Stomach (tissue), 8 donors: ENCODE measurements at regions not wholly inside any gene's neighbourhood (a gene's known extent, or its start where the extent isn't known, plus 50 kb on each side); places are given as distances from the start of the nearest gene placed in this dataset.

Experiments used
- DNase-seq, 2 donors: peaks; one replicate each; pipeline versions ENCODE4 v3.0.0 to v3.0.0-alpha.2; 2013 to 2019
- H3K27ac ChIP-seq, 5 donors: fragments of 200-600 bp in 4 of 5; sonication (generic) in 4 of 5; one replicate each; pipeline ENCODE4 v1.5.1; 2013 to 2019; ENCODE audit warnings: mild to moderate bottlenecking in 1 of 5, moderate library complexity in 1 of 5
- H3K27me3 ChIP-seq, 3 donors: fragments of 200-600 bp; sonication (generic); one replicate each; pipeline ENCODE4 v1.5.1; 2017 to 2019; ENCODE audit warnings: mixed run types in 1 of 3
- H3K36me3 ChIP-seq, 4 donors: fragments of 200-600 bp; sonication (generic); 1 replicate in 3 of 4; 2 replicates in 1 of 4; pipeline ENCODE4 v1.5.1; 2016 to 2019
- H3K4me1 ChIP-seq, 4 donors: fragments of 200-600 bp; sonication (generic); one replicate each; pipeline ENCODE4 v1.5.1; 2016 to 2019
- H3K4me3 ChIP-seq, 4 donors: fragments of 200-600 bp; sonication (generic) in 3 of 4; one replicate each; pipeline ENCODE4 v1.5.1; 2016 to 2019; ENCODE audit warnings: mild to moderate bottlenecking in 1 of 4
- H3K9me3 ChIP-seq, 4 donors: fragments of 200-600 bp; sonication (generic); one replicate each; pipeline ENCODE4 v1.5.1; 2016 to 2019
- CTCF ChIP-seq, 7 experiments: fragments of 450-650 bp in 4 of 7; fragments of 200-600 bp in 3 of 7; sonication (generic) in 3 of 7; IDR thresholded peaks; one replicate each; pipeline ENCODE4 v1.5.1; 2016 to 2019; ENCODE audit warnings: antibody characterized with exemption in 7 of 7, control low read depth in 2 of 7, mild to moderate bottlenecking in 1 of 7
- EP300 ChIP-seq: sonication (generic); formaldehyde crosslinking; IDR thresholded peaks from one replicate; pipeline ENCODE4 v1.6.1; 2017; ENCODE audit warnings: antibody characterized with exemption
- POLR2A ChIP-seq, 4 donors: fragments of 450-650 bp; IDR thresholded peaks; one replicate each; pipeline ENCODE4 v1.6.1; 2016; ENCODE audit warnings: antibody characterized with exemption in 4 of 4, control low read depth in 2 of 4, mild to moderate bottlenecking in 1 of 4, moderate library complexity in 1 of 4
- POLR2AphosphoS5 ChIP-seq, 3 donors: sonication (generic); formaldehyde crosslinking; IDR thresholded peaks; one replicate each; pipeline ENCODE4 v1.6.1; 2016; ENCODE audit warnings: antibody characterized with exemption in 3 of 3
- WGBS, 5 donors: extraction: QIAGEN DNeasy Blood & Tissue Kit in 3 of 5; methylation state at CpG; one replicate each; pipeline versions ENCODE4 v1.1.5 to v1.1.7; 2013 to 2018; 5-methylcytosine and 5-hydroxymethylcytosine counted together
- intact Hi-C: fragments of 100-400 bp; cut with DNase I; formaldehyde crosslinking; loops from one replicate; pipeline ENCODE4 v1.15.1; 2023; ENCODE audit warnings: low total_unique reads
- donor health status: healthy with polysubstance abuse.
- donor health status: Bipolar disorder and iron deficiency.
- donor health status: healthy.

GRCh38 chr4:124529131-124529530 lies 183.4 kb downstream of the ANKRD50 start:
- Histone ChIP-seq H3K27ac (no peak overlapping the region), H3K9me3 (no peaks in the 10 kb centered on the region), H3K4me1 (peaks cover 0 to 10% (median 1%) of the 10 kb centered on the region in 4 donors), H3K36me3 (no peaks in the 10 kb centered on the region), H3K4me3 (no peak overlapping the region), H3K27me3 (no peaks in the 10 kb centered on the region)
- intact Hi-C loops, result no loop called here
- 77 to 93% (median 90%) methylated on average over 1 of the region's 1 CpG for WGBS, 5 donors
- no peak for DNase-seq
- TF ChIP-seq CTCF (IDR thresholded peaks at IDR 0.05) (no peak), POLR2AphosphoS5 (IDR thresholded peaks at IDR 0.05) (no peak), EP300 (no peak), POLR2A (IDR thresholded peaks at IDR 0.05) (no peak)

- intact Hi-C loops, result no loop called here
- TF ChIP-seq POLR2A (IDR thresholded peaks at IDR 0.05) (no peak), CTCF (IDR thresholded peaks at IDR 0.05) (no peak), EP300 (no peak), POLR2AphosphoS5 (IDR thresholded peaks at IDR 0.05) (no peak)
- no peak for DNase-seq
- H3K9me3 ChIP-seq, result no peaks in the 10 kb centered on the region
- no peaks in the 10 kb centered on the region for H3K36me3 ChIP-seq
- no peak overlapping the region for H3K27ac ChIP-seq
- peaks cover 0 to 13% (median 2%) of the 10 kb centered on the region in 4 donors for H3K4me1 ChIP-seq
- no peaks in the 10 kb centered on the region for H3K27me3 ChIP-seq
- WGBS, 5 donors, result 58 to 78% (median 75%) methylated on average over 5 of the region's 5 CpGs
- H3K4me3 ChIP-seq, result no peak overlapping the region
Measured at GRCh38 chr4:124530464-124531077, 182.0 kb downstream of the ANKRD50 start.

GRCh38 chr4:124534131-124534530 lies 178.4 kb downstream of the ANKRD50 start:
- H3K27ac ChIP-seq, result no peak overlapping the region
- intact Hi-C loops, result no loop called here
- no peaks in the 10 kb centered on the region for H3K9me3 ChIP-seq
- no peaks in the 10 kb centered on the region for H3K27me3 ChIP-seq
- no peak for TF ChIP-seq POLR2AphosphoS5 (IDR thresholded peaks at IDR 0.05)
- no peak for TF ChIP-seq CTCF (IDR thresholded peaks at IDR 0.05)
- no peak for TF ChIP-seq POLR2A (IDR thresholded peaks at IDR 0.05)
- TF ChIP-seq EP300, result no peak
- WGBS, 5 donors, result 31 to 63% (median 59%) methylated on average over 2 of the region's 2 CpGs
- no peak for DNase-seq
- peaks cover 0 to 10% (median 2%) of the 10 kb centered on the region in 4 donors for H3K4me1 ChIP-seq
- H3K4me3 ChIP-seq, result no peak overlapping the region
- no peaks in the 10 kb centered on the region for H3K36me3 ChIP-seq

- WGBS, 5 donors, result 90 to 95% (median 92%) methylated on average over 1 of the region's 1 CpG
- Histone ChIP-seq H3K9me3 (no peaks in the 10 kb centered on the region), H3K27me3 (no peaks in the 10 kb centered on the region), H3K4me3 (no peak overlapping the region), H3K36me3 (no peaks in the 10 kb centered on the region), H3K27ac (no peak overlapping the region), H3K4me1 (peaks cover 0 to 10% (median 2%) of the 10 kb centered on the region in 4 donors)
- TF ChIP-seq CTCF (IDR thresholded peaks at IDR 0.05), result no peak
- intact Hi-C loops, result no loop called here
- no peak for DNase-seq
Measured at GRCh38 chr4:124535003-124535402, 177.5 kb downstream of the ANKRD50 start.
